ENCODE measurements at regions not wholly inside any gene's neighbourhood (a gene's known extent, or its start where the extent isn't known, plus 50 kb on each side); places are given as distances from the start of the nearest gene placed in this dataset.

- no peak for DNase-seq (ENCODE audit: low spot score)
- no peak for TF ChIP-seq CTCF (IDR thresholded peaks at IDR 0.05; ENCODE audit: borderline replicate concordance, control extremely low read depth, extremely low read depth, insufficient read depth, missing control alignments)
- in situ Hi-C loops (cut with MboI; ENCODE audit: low sequenced_read_pairs, unreplicated experiment) = no loop called here
Observed at GRCh38 chr11:70930215-70930614, 322.2 kb downstream of the SHANK2 start.

GRCh38 chr11:70931430-70931829 is 320.9 kb downstream of the SHANK2 start:
- no peak for TF ChIP-seq CTCF (IDR thresholded peaks at IDR 0.05; ENCODE audit: borderline replicate concordance, control extremely low read depth, extremely low read depth, insufficient read depth, missing control alignments)
- DNase-seq (ENCODE audit: low spot score) = no peak
- in situ Hi-C loops (cut with MboI; ENCODE audit: low sequenced_read_pairs, unreplicated experiment) = no loop called here

- in situ Hi-C loops (cut with MboI; ENCODE audit: low sequenced_read_pairs, unreplicated experiment) = no loop called here
- no peak for DNase-seq (ENCODE audit: low spot score)
- TF ChIP-seq CTCF (IDR thresholded peaks at IDR 0.05; ENCODE audit: borderline replicate concordance, control extremely low read depth, extremely low read depth, insufficient read depth, missing control alignments) = no peak
Observed at GRCh38 chr11:70933981-70934583, 318.3 kb downstream of the SHANK2 start.

- no peak for TF ChIP-seq CTCF (IDR thresholded peaks at IDR 0.05; ENCODE audit: borderline replicate concordance, control extremely low read depth, extremely low read depth, insufficient read depth, missing control alignments)
- in situ Hi-C loops (cut with MboI; ENCODE audit: low sequenced_read_pairs, unreplicated experiment) = no loop called here
- no peak for DNase-seq (ENCODE audit: low spot score)
Observed at GRCh38 chr11:70935006-70935768, 317.2 kb downstream of the SHANK2 start.

GRCh38 chr11:70942593-70942992 is 309.8 kb downstream of the SHANK2 start:
- no peak for TF ChIP-seq CTCF (IDR thresholded peaks at IDR 0.05; ENCODE audit: borderline replicate concordance, control extremely low read depth, extremely low read depth, insufficient read depth, missing control alignments)
- no peak for DNase-seq (ENCODE audit: low spot score)
- in situ Hi-C loops (cut with MboI; ENCODE audit: low sequenced_read_pairs, unreplicated experiment) = no loop called here

GRCh38 chr11:70944141-70944540 is 308.2 kb downstream of the SHANK2 start:
- DNase-seq (ENCODE audit: low spot score) = no peak
- in situ Hi-C loops (cut with MboI; ENCODE audit: low sequenced_read_pairs, unreplicated experiment) = no loop called here
- TF ChIP-seq CTCF (IDR thresholded peaks at IDR 0.05; ENCODE audit: borderline replicate concordance, control extremely low read depth, extremely low read depth, insufficient read depth, missing control alignments) = no peak
